MM.1S (cell line): ENCODE measurements at regions not wholly inside any gene's neighbourhood (a gene's known extent, or its start where the extent isn't known, plus 50 kb on each side); places are given as distances from the start of the nearest gene placed in this dataset.

Experiments
- CTCF ChIP-seq: fragments of 300-600 bp; sonication (generic); IDR thresholded peaks from 2 replicates; pipeline ENCODE4 v1.5.1; 2016; ENCODE audit warnings: antibody characterized with exemption, low read length, mixed read lengths
- EZH2 ChIP-seq: fragments of 300-600 bp; sonication (generic); optimal IDR thresholded peaks from 2 replicates; pipeline ENCODE3; 2017; ENCODE audit warnings: low read depth, mild to moderate bottlenecking, antibody characterized with exemption, low read length, mixed read lengths
- EZH2phosphoT487 ChIP-seq: fragments of 300-600 bp; sonication (generic); IDR thresholded peaks from 2 replicates; pipeline ENCODE4 v1.6.1; 2018; ENCODE audit warnings: antibody characterized with exemption, low read length

GRCh38 chr10:7042000-7042399, 368.8 kb downstream of the SFMBT2 start:
- no peak for TF ChIP-seq CTCF
- TF ChIP-seq EZH2phosphoT487: no peak
- TF ChIP-seq EZH2: no peak
